ENCODE measurements at regions not wholly inside any gene's neighbourhood (a gene's known extent, or its start where the extent isn't known, plus 50 kb on each side); places are given as distances from the start of the nearest gene placed in this dataset.

DNA sequence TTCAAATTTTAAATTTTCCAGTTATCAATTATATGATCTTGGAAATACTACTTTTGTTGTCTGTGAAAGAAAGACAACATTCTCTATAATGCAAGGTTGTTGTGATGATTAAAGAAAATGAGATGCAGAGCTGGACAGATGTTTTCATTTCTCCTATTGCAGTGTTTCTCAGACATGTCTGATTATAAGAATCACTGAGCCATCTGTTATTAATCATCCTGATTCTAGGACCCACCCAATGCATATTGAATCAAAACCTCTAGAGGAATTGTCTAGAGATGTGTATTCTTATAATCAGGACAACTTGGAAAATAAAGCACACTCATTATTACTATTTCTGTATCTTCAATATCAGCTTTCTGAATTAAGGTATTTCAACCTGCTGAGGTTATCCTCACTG, 121.1 kb upstream of the ASTN2 start:
- H3K4me3 ChIP-seq (ENCODE audit: low read depth in 2 of 2, low read length in 1 of 2): no peak overlapping the region
- no peak for DNase-seq
- no peaks in the 10 kb centered on the region for H3K36me3 ChIP-seq (replicated peaks in 1 of 2; ENCODE audit: control insufficient read depth in 1 of 2, insufficient read depth in 2 of 2, low read length in 1 of 2)
- H2AFZ ChIP-seq (ENCODE audit: low read depth): no peak overlapping the region
- TF ChIP-seq FOXM1 (IDR thresholded peaks at IDR 0.05; ENCODE audit: low read depth) (no peak), YY1 (IDR thresholded peaks at IDR 0.05; ENCODE audit: low read depth) (no peak), GATA2 (CRISPR knock-in tag; IDR thresholded peaks at IDR 0.05) (no peak), POLR2AphosphoS5 (IDR thresholded peaks at IDR 0.05; ENCODE audit: low read depth, low read length) (no peak), EZH2phosphoT487 (IDR thresholded peaks at IDR 0.05; ENCODE audit: borderline replicate concordance, low read depth) (no peak), TCF12 (IDR thresholded peaks at IDR 0.05) (no peak), SMC3 (IDR thresholded peaks at IDR 0.05; ENCODE audit: low read depth, low read length) (no peak), MXI1 (IDR thresholded peaks at IDR 0.05; ENCODE audit: low read depth, low read length) (no peak), GABPA (IDR thresholded peaks at IDR 0.05; ENCODE audit: low read depth) (no peak), FOXJ3 (CRISPR knock-in tag; IDR thresholded peaks at IDR 0.05) (no peak)
- TF ChIP-seq, protein P1, sequence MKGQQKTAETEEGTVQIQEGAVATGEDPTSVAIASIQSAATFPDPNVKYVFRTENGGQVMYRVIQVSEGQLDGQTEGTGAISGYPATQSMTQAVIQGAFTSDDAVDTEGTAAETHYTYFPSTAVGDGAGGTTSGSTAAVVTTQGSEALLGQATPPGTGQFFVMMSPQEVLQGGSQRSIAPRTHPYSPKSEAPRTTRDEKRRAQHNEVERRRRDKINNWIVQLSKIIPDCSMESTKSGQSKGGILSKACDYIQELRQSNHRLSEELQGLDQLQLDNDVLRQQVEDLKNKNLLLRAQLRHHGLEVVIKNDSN (IDR thresholded peaks at IDR 0.05; ENCODE audit: borderline replicate concordance, low read depth): no peak
- TF ChIP-seq, protein P2, sequence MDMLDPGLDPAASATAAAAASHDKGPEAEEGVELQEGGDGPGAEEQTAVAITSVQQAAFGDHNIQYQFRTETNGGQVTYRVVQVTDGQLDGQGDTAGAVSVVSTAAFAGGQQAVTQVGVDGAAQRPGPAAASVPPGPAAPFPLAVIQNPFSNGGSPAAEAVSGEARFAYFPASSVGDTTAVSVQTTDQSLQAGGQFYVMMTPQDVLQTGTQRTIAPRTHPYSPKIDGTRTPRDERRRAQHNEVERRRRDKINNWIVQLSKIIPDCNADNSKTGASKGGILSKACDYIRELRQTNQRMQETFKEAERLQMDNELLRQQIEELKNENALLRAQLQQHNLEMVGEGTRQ (IDR thresholded peaks at IDR 0.05; ENCODE audit: borderline replicate concordance, low read depth, low read length): no peak
- TF ChIP-seq, protein P3, sequence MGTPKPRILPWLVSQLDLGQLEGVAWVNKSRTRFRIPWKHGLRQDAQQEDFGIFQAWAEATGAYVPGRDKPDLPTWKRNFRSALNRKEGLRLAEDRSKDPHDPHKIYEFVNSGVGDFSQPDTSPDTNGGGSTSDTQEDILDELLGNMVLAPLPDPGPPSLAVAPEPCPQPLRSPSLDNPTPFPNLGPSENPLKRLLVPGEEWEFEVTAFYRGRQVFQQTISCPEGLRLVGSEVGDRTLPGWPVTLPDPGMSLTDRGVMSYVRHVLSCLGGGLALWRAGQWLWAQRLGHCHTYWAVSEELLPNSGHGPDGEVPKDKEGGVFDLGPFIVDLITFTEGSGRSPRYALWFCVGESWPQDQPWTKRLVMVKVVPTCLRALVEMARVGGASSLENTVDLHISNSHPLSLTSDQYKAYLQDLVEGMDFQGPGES (IDR thresholded peaks at IDR 0.05; ENCODE audit: low read depth, low read length): no peak
- ChIA-PET POLR2A (interaction anchor here (0.6 kb wide), 1 partner anchor 22 kb away, joined by 3 read pairs; no protein-coding TSS in a partner anchor), CTCF (interaction anchor here (0.7 to 1.2 kb wide), 2 partner anchors 11 to 48 kb away, joined by 3 to 5 read pairs; no protein-coding TSS in a partner anchor)
- no peaks in the 10 kb centered on the region for H3K9me2 ChIP-seq
- no peaks in the 10 kb centered on the region for H4K20me1 ChIP-seq (ENCODE audit: insufficient read depth)
- no peak overlapping the region for H3K27ac ChIP-seq (ENCODE audit: low read depth in 2 of 2, low read length in 1 of 2)
- H3K79me2 ChIP-seq (ENCODE audit: insufficient read depth): no peaks in the 10 kb centered on the region
- no peaks in the 10 kb centered on the region for H3K4me1 ChIP-seq (ENCODE audit: control insufficient read depth in 1 of 2, insufficient read depth in 2 of 2, low read depth in 1 of 2, low read length in 1 of 2)
- H3K9ac ChIP-seq: no peak overlapping the region
- H3K4me2 ChIP-seq: no peak overlapping the region
- H3F3A ChIP-seq (replicated peaks; ENCODE audit: insufficient read depth): no peaks in the 10 kb centered on the region
- H3K9me3 ChIP-seq: no peaks in the 10 kb centered on the region
- no peaks in the 10 kb centered on the region for H3K27me3 ChIP-seq (ENCODE audit: insufficient read depth)

DNA sequence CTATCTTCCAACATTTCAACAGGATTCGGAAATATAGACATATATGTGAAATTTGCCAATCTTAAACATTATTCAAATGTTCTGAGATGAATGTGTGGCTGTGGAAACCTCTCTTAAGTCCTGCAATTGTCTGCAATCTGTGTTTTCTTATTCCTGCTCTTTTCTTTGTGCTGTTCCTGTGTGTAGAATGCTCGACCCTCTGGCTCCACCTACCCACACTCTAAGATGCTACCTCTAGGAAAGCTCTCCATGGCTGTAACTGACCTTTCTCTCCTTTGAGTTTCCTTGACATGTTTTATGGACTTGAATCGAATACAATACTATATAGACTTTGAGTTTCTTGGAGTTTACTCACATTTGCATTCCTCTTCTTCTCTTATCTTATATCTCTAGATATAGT, 120.6 kb upstream of the ASTN2 start:
- CTCF ChIA-PET: interaction anchor here (1.2 kb wide), 1 partner anchor 47 kb away, joined by 5 read pairs; no protein-coding TSS in a partner anchor
- TF ChIP-seq POLR2AphosphoS5 (IDR thresholded peaks at IDR 0.05; ENCODE audit: low read depth, low read length): no peak
- TF ChIP-seq YY1 (IDR thresholded peaks at IDR 0.05; ENCODE audit: low read depth): no peak
- TF ChIP-seq SMC3 (IDR thresholded peaks at IDR 0.05; ENCODE audit: low read depth, low read length): no peak
- TF ChIP-seq, protein P4, sequence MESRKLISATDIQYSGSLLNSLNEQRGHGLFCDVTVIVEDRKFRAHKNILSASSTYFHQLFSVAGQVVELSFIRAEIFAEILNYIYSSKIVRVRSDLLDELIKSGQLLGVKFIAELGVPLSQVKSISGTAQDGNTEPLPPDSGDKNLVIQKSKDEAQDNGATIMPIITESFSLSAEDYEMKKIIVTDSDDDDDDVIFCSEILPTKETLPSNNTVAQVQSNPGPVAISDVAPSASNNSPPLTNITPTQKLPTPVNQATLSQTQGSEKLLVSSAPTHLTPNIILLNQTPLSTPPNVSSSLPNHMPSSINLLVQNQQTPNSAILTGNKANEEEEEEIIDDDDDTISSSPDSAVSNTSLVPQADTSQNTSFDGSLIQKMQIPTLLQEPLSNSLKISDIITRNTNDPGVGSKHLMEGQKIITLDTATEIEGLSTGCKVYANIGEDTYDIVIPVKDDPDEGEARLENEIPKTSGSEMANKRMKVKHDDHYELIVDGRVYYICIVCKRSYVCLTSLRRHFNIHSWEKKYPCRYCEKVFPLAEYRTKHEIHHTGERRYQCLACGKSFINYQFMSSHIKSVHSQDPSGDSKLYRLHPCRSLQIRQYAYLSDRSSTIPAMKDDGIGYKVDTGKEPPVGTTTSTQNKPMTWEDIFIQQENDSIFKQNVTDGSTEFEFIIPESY (IDR thresholded peaks at IDR 0.05; ENCODE audit: borderline replicate concordance, low read depth): no peak
- TF ChIP-seq TCF12 (IDR thresholded peaks at IDR 0.05): no peak
- TF ChIP-seq, protein P5, sequence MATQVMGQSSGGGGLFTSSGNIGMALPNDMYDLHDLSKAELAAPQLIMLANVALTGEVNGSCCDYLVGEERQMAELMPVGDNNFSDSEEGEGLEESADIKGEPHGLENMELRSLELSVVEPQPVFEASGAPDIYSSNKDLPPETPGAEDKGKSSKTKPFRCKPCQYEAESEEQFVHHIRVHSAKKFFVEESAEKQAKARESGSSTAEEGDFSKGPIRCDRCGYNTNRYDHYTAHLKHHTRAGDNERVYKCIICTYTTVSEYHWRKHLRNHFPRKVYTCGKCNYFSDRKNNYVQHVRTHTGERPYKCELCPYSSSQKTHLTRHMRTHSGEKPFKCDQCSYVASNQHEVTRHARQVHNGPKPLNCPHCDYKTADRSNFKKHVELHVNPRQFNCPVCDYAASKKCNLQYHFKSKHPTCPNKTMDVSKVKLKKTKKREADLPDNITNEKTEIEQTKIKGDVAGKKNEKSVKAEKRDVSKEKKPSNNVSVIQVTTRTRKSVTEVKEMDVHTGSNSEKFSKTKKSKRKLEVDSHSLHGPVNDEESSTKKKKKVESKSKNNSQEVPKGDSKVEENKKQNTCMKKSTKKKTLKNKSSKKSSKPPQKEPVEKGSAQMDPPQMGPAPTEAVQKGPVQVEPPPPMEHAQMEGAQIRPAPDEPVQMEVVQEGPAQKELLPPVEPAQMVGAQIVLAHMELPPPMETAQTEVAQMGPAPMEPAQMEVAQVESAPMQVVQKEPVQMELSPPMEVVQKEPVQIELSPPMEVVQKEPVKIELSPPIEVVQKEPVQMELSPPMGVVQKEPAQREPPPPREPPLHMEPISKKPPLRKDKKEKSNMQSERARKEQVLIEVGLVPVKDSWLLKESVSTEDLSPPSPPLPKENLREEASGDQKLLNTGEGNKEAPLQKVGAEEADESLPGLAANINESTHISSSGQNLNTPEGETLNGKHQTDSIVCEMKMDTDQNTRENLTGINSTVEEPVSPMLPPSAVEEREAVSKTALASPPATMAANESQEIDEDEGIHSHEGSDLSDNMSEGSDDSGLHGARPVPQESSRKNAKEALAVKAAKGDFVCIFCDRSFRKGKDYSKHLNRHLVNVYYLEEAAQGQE (IDR thresholded peaks at IDR 0.05; ENCODE audit: low read depth, low read length): no peak
- no peak for TF ChIP-seq FOXJ3 (CRISPR knock-in tag; IDR thresholded peaks at IDR 0.05)
- TF ChIP-seq, protein P6, sequence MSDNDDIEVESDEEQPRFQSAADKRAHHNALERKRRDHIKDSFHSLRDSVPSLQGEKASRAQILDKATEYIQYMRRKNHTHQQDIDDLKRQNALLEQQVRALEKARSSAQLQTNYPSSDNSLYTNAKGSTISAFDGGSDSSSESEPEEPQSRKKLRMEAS (IDR thresholded peaks at IDR 0.05; ENCODE audit: low read depth): no peak
- TF ChIP-seq, protein P2 (IDR thresholded peaks at IDR 0.05; ENCODE audit: borderline replicate concordance, low read depth, low read length): no peak
- TF ChIP-seq RFX5 (IDR thresholded peaks at IDR 0.05; ENCODE audit: low read length): no peak

More for the DNA sequence above, 120.6 kb upstream of the ASTN2 start:
- Histone ChIP-seq H2AFZ (ENCODE audit: low read depth) (no peak overlapping the region), H3K9me2 (no peaks in the 10 kb centered on the region), H3K79me2 (ENCODE audit: insufficient read depth) (no peaks in the 10 kb centered on the region), H3F3A (replicated peaks; ENCODE audit: insufficient read depth) (no peaks in the 10 kb centered on the region), H3K9me3 (no peaks in the 10 kb centered on the region), H3K4me3 (ENCODE audit: low read depth in 2 of 2, low read length in 1 of 2) (no peak overlapping the region), H3K36me3 (replicated peaks in 1 of 2; ENCODE audit: control insufficient read depth in 1 of 2, insufficient read depth in 2 of 2, low read length in 1 of 2) (no peaks in the 10 kb centered on the region), H4K20me1 (ENCODE audit: insufficient read depth) (no peaks in the 10 kb centered on the region), H3K9ac (no peak overlapping the region), H3K4me1 (ENCODE audit: control insufficient read depth in 1 of 2, insufficient read depth in 2 of 2, low read depth in 1 of 2, low read length in 1 of 2) (no peaks in the 10 kb centered on the region), H3K27ac (ENCODE audit: low read depth in 2 of 2, low read length in 1 of 2) (no peak overlapping the region), H3K4me2 (no peak overlapping the region), H3K27me3 (ENCODE audit: insufficient read depth) (no peaks in the 10 kb centered on the region)
- DNase-seq: no peak
- POLR2A ChIA-PET: interaction anchor here (0.6 kb wide), 1 partner anchor 22 kb away, joined by 3 read pairs; no protein-coding TSS in a partner anchor
- WGBS (ENCODE audit: low lambda C conversion rate): 5% methylated on average over 3 of the region's 3 CpGs
